GM23248 (cell line): ENCODE measurements at regions not wholly inside any gene's neighbourhood (a gene's known extent, or its start where the extent isn't known, plus 50 kb on each side); places are given as distances from the start of the nearest gene placed in this dataset.

Experiments used
- EZH2 ChIP-seq: fragments of 200-600 bp; sonication (generic); IDR thresholded peaks from 2 replicates; pipeline ENCODE4 v1.6.1; 2018; ENCODE audit warnings: antibody characterized with exemption, mild to moderate bottlenecking; ENCODE audit not compliant: insufficient read depth, poor library complexity, severe bottlenecking
- EZH2phosphoT487 ChIP-seq: fragments of 200-600 bp; sonication (generic); IDR thresholded peaks from 2 replicates; pipeline ENCODE4 v1.6.1; 2018; ENCODE audit warnings: antibody characterized with exemption, moderate library complexity, mild to moderate bottlenecking, low read depth; ENCODE audit not compliant: insufficient read depth

GRCh38 chr10:128540781-128541761 is 414.8 kb upstream of the MKI67 start:
- no peak for TF ChIP-seq EZH2
- TF ChIP-seq EZH2phosphoT487, result no peak
